Left lobe of liver (tissue), 2 donors: ENCODE measurements at regions not wholly inside any gene's neighbourhood (a gene's known extent, or its start where the extent isn't known, plus 50 kb on each side); places are given as distances from the start of the nearest gene placed in this dataset.
"Not testable (repeated sequence)": the region's sequence is repeated elsewhere in the genome, so short reads cannot be mapped to it uniquely, and the experiment has no call there.

Source experiments
- ATAC-seq: fragments of 200-7000 bp; cut with Tn5 transposase; one replicate; pipeline ENCODE4 v1.9.1; 2020; ENCODE audit warnings: mild to moderate bottlenecking, moderate library complexity
- DNase-seq: peaks from one replicate; pipeline ENCODE4 v3.0.0-alpha.2; 2020; ENCODE audit warnings: low spot score
- donor health status: DM: no; HTN: no; CAD: no; lungs with moderate emphysema.
- donor health status: DM: no; HTN: yes; CAD: no.

- peak; percentile 64 for ATAC-seq
- DNase-seq = peak; percentile 50
Measured at GRCh38 chr5:167415779-167416746, 875.4 kb upstream of the WWC1 start.

- DNase-seq (no peak), ATAC-seq (no peak)
Measured at GRCh38 chr5:167417662-167418061, 873.8 kb upstream of the WWC1 start.

- DNase-seq = no peak
- ATAC-seq = no peak
Measured at GRCh38 chr5:167425161-167425560, 866.3 kb upstream of the WWC1 start.

GRCh38 chr5:167426501-167426900, 864.9 kb upstream of the WWC1 start:
- ATAC-seq = peak; percentile 81

GRCh38 chr5:167427641-167428040, 863.8 kb upstream of the WWC1 start:
- not testable (repeated sequence) for ATAC-seq

More at GRCh38 chr5:167426501-167426900, 864.9 kb upstream of the WWC1 start:
- no peak for DNase-seq

GRCh38 chr5:167440846-167441245, 850.6 kb upstream of the WWC1 start:
- peak; percentile 41 for ATAC-seq
- DNase-seq = no peak

More at GRCh38 chr5:167427641-167428040, 863.8 kb upstream of the WWC1 start:
- DNase-seq = not testable (repeated sequence)

GRCh38 chr5:167442922-167443321, 848.5 kb upstream of the WWC1 start:
- peak; percentile 45 for DNase-seq

GRCh38 chr5:167447466-167448375, 843.7 kb upstream of the WWC1 start:
- ATAC-seq (no peak), DNase-seq (no peak)

More at GRCh38 chr5:167442922-167443321, 848.5 kb upstream of the WWC1 start:
- ATAC-seq = peak; percentile 92

GRCh38 chr5:167448376-167448775, 843.1 kb upstream of the WWC1 start:
- DNase-seq = no peak

GRCh38 chr5:167451076-167451475, 840.4 kb upstream of the WWC1 start:
- DNase-seq (no peak), ATAC-seq (no peak)

More at GRCh38 chr5:167448376-167448775, 843.1 kb upstream of the WWC1 start:
- ATAC-seq = no peak

GRCh38 chr5:167452136-167452535, 839.3 kb upstream of the WWC1 start:
- ATAC-seq = no peak
- no peak for DNase-seq

GRCh38 chr5:167453246-167454030, 838.0 kb upstream of the WWC1 start:
- ATAC-seq = no peak
- DNase-seq = no peak

GRCh38 chr5:167458412-167458811, 833.0 kb upstream of the WWC1 start:
- DNase-seq (no peak), ATAC-seq (no peak)

GRCh38 chr5:167460449-167461020, 830.9 kb upstream of the WWC1 start:
- no peak for ATAC-seq
- DNase-seq = no peak

- ATAC-seq (no peak), DNase-seq (no peak)
Measured at GRCh38 chr5:167463939-167464338, 827.5 kb upstream of the WWC1 start.

- ATAC-seq = no peak
- no peak for DNase-seq
Measured at GRCh38 chr5:167466992-167467391, 824.5 kb upstream of the WWC1 start.

GRCh38 chr5:167472566-167473108, 818.8 kb upstream of the WWC1 start:
- no peak for ATAC-seq
- no peak for DNase-seq

- no peak for ATAC-seq
- no peak for DNase-seq
Measured at GRCh38 chr5:167478188-167478587, 813.3 kb upstream of the WWC1 start.

GRCh38 chr5:167479779-167480178, 811.7 kb upstream of the WWC1 start:
- no peak for DNase-seq
- ATAC-seq = no peak

GRCh38 chr5:167481345-167481744, 810.1 kb upstream of the WWC1 start:
- ATAC-seq (no peak), DNase-seq (no peak)
